ENCODE measurements at regions not wholly inside any gene's neighbourhood (a gene's known extent, or its start where the extent isn't known, plus 50 kb on each side); places are given as distances from the start of the nearest gene placed in this dataset.
"Not testable (repeated sequence)": the region's sequence is repeated elsewhere in the genome, so short reads cannot be mapped to it uniquely, and the experiment has no call there.

DNA sequence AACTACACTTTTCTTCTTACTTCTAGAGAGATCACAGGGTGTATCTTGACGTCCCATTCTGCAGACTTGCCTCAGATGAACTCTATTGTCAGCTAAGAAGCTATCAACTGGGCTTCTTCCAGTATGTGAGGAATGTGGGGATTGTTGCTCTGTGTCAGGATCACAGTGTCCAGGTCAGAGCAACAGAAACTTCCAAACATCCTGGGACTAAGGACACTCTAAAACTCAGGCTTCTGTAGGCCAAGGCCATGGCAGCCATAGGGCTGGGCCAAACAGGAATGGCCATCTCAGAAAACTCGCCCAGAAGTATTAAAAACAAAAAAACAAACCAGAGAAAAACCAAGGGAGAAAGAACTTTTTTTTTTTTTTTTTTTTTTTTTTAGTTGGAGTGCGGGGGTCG is 210.0 kb upstream of the CLINT1 start:
- in situ Hi-C loops (cut with HindIII; ENCODE audit: low pct_ligation_motif_present, low pct_unique_long_range_greater_than_20kb, low sequenced_read_pairs) = no loop called here
- no peak for DNase-seq

DNA sequence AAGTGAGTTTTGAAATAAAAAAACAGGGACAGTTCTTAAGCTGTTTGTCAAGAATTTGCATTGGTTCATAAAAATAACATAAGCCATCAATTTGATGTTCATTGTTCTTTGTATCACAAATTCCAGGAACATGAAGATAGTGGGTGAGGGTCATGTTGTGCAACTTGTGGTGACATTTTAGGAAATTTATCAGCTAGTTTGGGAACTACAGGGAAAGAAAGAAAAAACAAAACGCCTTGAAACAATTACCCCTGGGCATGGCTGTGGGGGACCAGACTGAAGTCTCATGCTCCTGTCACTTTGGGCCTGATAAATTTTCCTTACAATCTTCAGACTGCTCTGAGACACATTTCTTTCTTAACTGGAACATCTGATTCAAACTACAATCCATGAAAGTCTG is 207.1 kb upstream of the CLINT1 start:
- DNase-seq = no peak
- in situ Hi-C loops (cut with HindIII; ENCODE audit: low pct_ligation_motif_present, low pct_unique_long_range_greater_than_20kb, low sequenced_read_pairs) = no loop called here

GRCh38 chr5:158064334-158065123 is 205.6 kb upstream of the CLINT1 start:
- no peak for DNase-seq

DNA sequence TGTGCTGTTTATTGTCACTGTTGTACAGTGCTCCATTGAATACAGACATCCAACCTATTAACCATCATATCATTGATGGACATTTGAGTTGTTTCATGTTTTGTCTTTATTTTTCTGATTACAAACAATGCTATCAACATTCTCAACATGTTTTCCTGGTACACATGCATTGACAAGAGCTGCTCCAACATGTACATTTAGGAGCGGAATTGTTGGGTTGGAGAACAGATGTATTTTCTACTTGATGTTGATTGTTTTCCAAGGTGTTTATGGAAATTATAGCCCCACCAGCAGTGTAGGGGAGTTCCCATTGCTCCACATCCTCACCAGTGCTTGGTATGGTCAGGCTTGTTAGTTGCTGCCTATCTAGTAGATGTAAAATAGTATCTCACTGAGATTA is 204.1 kb upstream of the CLINT1 start:
- in situ Hi-C loops (cut with HindIII; ENCODE audit: low pct_ligation_motif_present, low pct_unique_long_range_greater_than_20kb, low sequenced_read_pairs) = no loop called here
- no peak for DNase-seq

More at GRCh38 chr5:158064334-158065123, 205.6 kb upstream of the CLINT1 start:
- in situ Hi-C loops (cut with HindIII; ENCODE audit: low pct_ligation_motif_present, low pct_unique_long_range_greater_than_20kb, low sequenced_read_pairs) = no loop called here

GRCh38 chr5:158061451-158061850 is 202.5 kb upstream of the CLINT1 start:
- in situ Hi-C loops (cut with HindIII; ENCODE audit: low pct_ligation_motif_present, low pct_unique_long_range_greater_than_20kb, low sequenced_read_pairs) = no loop called here
- DNase-seq = no peak

DNA sequence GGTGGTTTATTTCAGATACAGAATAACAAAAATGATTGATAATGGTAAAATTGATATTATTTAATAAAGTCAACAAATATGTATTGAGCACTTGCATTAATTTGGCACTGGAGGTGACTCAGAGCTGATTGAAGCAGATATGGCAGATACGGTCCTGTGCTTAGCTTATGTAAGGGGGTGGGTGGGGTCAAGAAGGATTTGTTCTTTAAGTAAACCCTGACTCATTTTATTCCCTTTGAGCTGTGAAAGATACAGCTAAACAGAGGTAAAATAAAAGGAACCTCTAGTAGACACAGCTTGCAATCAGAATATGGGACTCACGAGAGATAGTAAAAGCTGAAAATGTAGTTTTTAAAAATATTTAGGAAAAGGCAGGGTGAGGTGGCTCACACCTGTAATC is 201.3 kb upstream of the CLINT1 start:
- in situ Hi-C loops (cut with HindIII; ENCODE audit: low pct_ligation_motif_present, low pct_unique_long_range_greater_than_20kb, low sequenced_read_pairs) = no loop called here
- DNase-seq = no peak

DNA sequence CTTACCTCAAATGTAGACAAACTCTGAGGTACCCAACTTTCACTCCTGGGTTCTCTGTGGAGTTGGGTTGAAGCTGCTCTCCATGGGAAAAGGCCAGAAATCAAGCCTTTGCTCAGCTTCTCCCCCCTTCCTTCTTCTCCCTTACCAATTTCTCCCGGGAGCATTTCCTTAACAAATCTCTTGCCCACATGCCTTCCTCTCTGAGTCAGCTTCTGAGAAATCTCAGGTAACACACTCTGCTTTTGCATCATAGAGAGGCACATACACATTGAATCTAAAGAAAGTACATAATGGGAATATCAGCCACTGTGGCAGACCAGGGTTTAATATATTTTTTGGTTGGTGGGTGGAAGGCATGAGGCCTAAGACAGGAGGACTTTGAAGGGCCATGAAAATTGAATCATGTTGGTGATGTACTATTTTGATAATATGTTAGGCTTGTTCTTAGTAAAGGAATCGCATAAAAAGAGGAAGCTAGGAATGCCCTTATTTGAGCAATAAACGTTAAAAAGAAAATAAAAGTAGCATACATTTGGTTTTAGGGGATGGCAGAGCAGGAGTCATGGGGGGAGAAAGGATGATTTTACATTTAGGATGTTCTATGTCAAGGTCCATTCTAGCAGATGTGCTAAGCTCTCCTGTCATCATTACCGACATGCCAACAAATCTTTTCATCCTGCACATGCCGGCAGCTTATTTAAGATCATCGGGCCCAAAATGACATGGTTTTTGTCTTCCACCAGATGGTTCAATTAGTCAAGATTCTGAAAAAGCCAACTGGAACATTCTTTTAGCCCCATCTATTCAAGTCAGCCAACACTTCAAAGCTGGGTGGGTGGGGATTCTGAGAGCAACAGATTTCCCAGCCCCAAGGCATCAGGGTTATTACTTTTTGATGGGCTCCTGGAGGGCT is 199.5 kb upstream of the CLINT1 start:
- in situ Hi-C loops (cut with HindIII; ENCODE audit: low pct_ligation_motif_present, low pct_unique_long_range_greater_than_20kb, low sequenced_read_pairs) = no loop called here
- DNase-seq = no peak

DNA sequence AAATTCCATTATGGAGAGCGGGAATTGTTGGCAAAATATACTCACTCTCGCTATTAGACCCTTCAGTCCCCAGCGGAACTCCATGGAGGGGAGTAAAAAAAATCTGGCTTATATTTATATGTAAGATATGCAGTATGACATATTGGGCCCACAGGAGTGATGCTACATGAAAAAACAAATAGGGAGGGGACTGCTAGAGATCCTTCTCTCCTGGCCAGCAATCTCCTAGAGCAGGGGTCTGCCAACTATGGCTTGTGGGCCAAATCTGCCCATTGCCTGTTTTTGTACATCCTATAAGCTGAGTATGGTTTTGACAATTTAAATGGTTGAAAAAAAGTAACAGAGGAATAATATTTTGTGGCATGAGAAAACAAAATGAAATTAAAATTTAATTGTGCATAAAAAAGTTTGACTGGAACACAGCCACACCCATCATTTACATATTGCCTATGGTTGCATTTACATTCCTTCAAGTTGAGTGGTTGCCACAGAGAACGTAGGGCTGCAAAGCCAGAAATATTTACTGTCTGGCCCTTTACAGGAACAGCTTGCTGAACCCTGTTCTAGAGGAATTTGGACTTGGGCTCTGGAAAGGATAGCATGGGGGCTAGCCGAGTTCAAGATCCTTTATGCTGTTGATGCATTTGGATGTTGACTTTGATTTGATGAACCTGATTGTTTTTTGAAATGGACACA is 197.3 kb upstream of the CLINT1 start:
- in situ Hi-C loops (cut with HindIII; ENCODE audit: low pct_ligation_motif_present, low pct_unique_long_range_greater_than_20kb, low sequenced_read_pairs) = no loop called here
- DNase-seq = no peak

- in situ Hi-C loops (cut with HindIII; ENCODE audit: low pct_ligation_motif_present, low pct_unique_long_range_greater_than_20kb, low sequenced_read_pairs) = no loop called here
- DNase-seq = no peak
Measured at GRCh38 chr5:158055111-158055501, 196.2 kb upstream of the CLINT1 start.

DNA sequence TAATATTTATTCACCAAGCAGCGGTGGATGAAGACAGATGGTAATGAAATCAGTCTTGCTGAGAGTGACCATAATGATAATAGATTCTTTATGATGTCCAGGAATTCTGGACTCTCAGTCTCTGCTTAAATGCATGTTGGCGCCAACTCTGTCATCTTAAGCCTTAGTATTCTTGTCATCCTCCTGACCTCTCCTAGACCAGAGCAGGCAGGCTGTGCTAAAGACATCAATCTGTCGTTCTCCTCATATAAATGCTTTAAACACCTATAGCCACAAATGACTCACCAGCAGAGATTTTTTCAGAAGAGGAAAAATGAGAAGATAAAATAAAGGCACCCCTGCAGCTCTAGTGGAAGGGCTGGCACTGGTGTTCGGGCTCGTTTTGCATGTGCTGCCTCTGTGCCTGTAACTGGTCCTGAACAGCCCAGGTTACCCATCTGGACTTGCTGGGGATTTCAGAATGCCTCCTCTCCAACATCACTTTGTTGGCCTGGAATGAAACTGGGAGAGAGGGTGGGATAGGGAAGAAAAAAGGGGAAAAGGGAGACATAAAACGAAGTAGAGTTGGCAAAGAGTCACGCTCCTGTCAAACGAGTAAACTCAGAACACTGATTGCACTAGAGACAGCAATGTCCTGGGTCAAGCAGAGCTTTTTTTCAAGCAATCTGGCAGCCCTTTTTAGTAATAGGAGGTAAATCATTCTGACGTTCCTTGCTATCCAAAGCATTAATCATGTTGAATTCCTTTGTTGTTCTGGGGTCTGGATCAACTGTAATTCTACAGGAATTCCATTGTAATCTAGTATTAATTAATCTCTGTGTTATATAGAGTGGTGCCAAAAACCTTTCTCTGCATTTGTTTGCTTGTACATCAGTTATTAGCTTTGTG is 195.5 kb upstream of the CLINT1 start:
- DNase-seq = no peak

GRCh38 chr5:158051036-158051435 is 192.1 kb upstream of the CLINT1 start:
- in situ Hi-C loops (cut with HindIII; ENCODE audit: low pct_ligation_motif_present, low pct_unique_long_range_greater_than_20kb, low sequenced_read_pairs) = no loop called here
- no peak for DNase-seq

More for the DNA sequence above, 195.5 kb upstream of the CLINT1 start:
- in situ Hi-C loops (cut with HindIII; ENCODE audit: low pct_ligation_motif_present, low pct_unique_long_range_greater_than_20kb, low sequenced_read_pairs) = no loop called here

- no peak for DNase-seq
- in situ Hi-C loops (cut with HindIII; ENCODE audit: low pct_ligation_motif_present, low pct_unique_long_range_greater_than_20kb, low sequenced_read_pairs) = no loop called here
Measured at GRCh38 chr5:158050421-158050820, 191.5 kb upstream of the CLINT1 start.

GRCh38 chr5:158049459-158049858 is 190.5 kb upstream of the CLINT1 start:
- DNase-seq = no peak
- in situ Hi-C loops (cut with HindIII; ENCODE audit: low pct_ligation_motif_present, low pct_unique_long_range_greater_than_20kb, low sequenced_read_pairs) = no loop called here

DNA sequence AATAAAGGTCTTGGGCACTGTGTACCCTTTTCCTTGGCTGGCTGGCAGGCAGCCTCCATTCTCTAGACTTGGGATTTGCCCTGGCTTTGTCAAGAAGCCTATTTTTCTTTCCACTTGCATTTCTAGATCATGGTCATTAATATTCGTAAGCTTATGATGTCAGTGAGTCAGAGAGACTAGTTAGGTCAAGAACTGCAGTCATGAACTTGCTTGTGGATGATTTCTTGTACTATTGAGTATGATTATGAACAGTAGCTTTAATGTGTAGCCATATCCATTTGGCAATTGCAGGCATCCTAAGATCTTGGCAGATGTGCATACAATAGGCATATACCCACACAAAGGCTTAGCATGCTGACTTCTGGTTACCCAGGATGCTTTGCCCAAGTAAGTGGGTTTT is 186.8 kb upstream of the CLINT1 start:
- DNase-seq = no peak
- in situ Hi-C loops (cut with HindIII; ENCODE audit: low pct_ligation_motif_present, low pct_unique_long_range_greater_than_20kb, low sequenced_read_pairs) = no loop called here

GRCh38 chr5:158039911-158040347 is 181.0 kb upstream of the CLINT1 start:
- in situ Hi-C loops (cut with HindIII; ENCODE audit: low pct_ligation_motif_present, low pct_unique_long_range_greater_than_20kb, low sequenced_read_pairs) = no loop called here
- DNase-seq = no peak

- DNase-seq = no peak
- in situ Hi-C loops (cut with HindIII; ENCODE audit: low pct_ligation_motif_present, low pct_unique_long_range_greater_than_20kb, low sequenced_read_pairs) = no loop called here
Measured at GRCh38 chr5:158039441-158039840, 180.5 kb upstream of the CLINT1 start.

GRCh38 chr5:158036983-158037595 is 178.1 kb upstream of the CLINT1 start:
- DNase-seq; in situ Hi-C loops (cut with HindIII; ENCODE audit: low pct_ligation_motif_present, low pct_unique_long_range_greater_than_20kb, low sequenced_read_pairs): not testable (repeated sequence)

- in situ Hi-C loops (cut with HindIII; ENCODE audit: low pct_ligation_motif_present, low pct_unique_long_range_greater_than_20kb, low sequenced_read_pairs); DNase-seq: not testable (repeated sequence)
Measured at GRCh38 chr5:158034586-158034985, 175.6 kb upstream of the CLINT1 start.

All from ACHN (cell line).